Ascending aorta (tissue), 2 donors: ENCODE measurements at regions not wholly inside any gene's neighbourhood (a gene's known extent, or its start where the extent isn't known, plus 50 kb on each side); places are given as distances from the start of the nearest gene placed in this dataset.

ENCODE experiments used
- DNase-seq, 2 donors: peaks; one replicate each; pipeline ENCODE4 v3.0.0-alpha.2; 2019; ENCODE audit warnings: low spot score in 2 of 2
- H3K27ac ChIP-seq, 2 donors: fragments of 200-600 bp; sonication (generic); one replicate each; pipeline ENCODE4 v1.5.1; 2016 to 2017; ENCODE audit warnings: mild to moderate bottlenecking in 1 of 2
- H3K27me3 ChIP-seq: fragments of 200-600 bp; sonication (generic); one replicate; pipeline ENCODE4 v1.5.1; 2017
- H3K36me3 ChIP-seq, 2 donors: fragments of 200-600 bp; sonication (generic); one replicate each; pipeline ENCODE4 v1.5.1; 2016
- H3K4me1 ChIP-seq, 2 donors: fragments of 200-600 bp; sonication (generic); one replicate each; pipeline ENCODE4 v1.5.1; 2016 to 2017; ENCODE audit warnings: mild to moderate bottlenecking in 1 of 2
- H3K4me3 ChIP-seq, 2 donors: fragments of 200-600 bp; sonication (generic); one replicate each; pipeline ENCODE4 v1.5.1; 2016 to 2017; ENCODE audit warnings: mild to moderate bottlenecking in 1 of 2
- H3K9me3 ChIP-seq, 2 donors: fragments of 200-600 bp; sonication (generic); one replicate each; pipeline ENCODE4 v1.5.1; 2016
- intact Hi-C: fragments of 100-400 bp; cut with DNase I; formaldehyde crosslinking; loops from one replicate; pipeline ENCODE4 v1.15.1; 2023
- TF ChIP-seq, protein P1 (sequence below), 3 experiments: fragments of 200-600 bp in 2 of 3; fragments of 450-650 bp in 1 of 3; sonication (generic) in 2 of 3; IDR thresholded peaks; one replicate each; pipeline ENCODE4 v1.5.1; 2016 to 2019; ENCODE audit warnings: antibody characterized with exemption in 3 of 3, mild to moderate bottlenecking in 1 of 3, moderate library complexity in 1 of 3

DNA sequence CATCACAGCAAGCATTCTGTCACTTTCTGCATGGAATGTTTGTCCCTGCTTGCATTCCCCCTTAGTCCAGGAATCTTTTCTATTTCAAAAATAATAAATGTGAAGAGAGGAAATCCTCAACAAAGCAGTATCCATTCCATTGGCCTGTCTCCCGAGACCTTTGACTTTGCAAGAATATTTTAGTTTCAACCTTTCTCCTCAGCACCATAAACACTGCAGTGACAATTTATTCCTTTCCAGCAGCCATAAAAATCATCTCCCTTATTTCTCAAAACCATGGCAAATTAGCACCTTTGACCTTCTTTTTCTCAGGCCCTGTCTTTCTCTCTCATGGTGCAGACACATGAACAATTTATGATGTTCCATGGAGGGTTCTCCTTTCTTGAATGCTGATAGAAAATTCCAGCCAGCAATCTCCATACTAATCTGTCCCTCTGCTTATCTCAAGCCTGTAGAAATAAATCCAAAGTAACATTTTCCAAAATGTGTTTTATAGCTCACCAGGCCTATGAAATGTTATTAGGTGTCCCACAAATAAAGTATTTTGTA, 352.1 kb upstream of the CCL2 start:
- Histone ChIP-seq H3K36me3 (no peaks in the 10 kb centered on the region), H3K9me3 (no peaks in the 10 kb centered on the region), H3K27ac (no peak overlapping the region), H3K4me3 (no peak overlapping the region), H3K27me3 (no peaks in the 10 kb centered on the region), H3K4me1 (no peaks in the 10 kb centered on the region)
- TF ChIP-seq, protein P1, sequence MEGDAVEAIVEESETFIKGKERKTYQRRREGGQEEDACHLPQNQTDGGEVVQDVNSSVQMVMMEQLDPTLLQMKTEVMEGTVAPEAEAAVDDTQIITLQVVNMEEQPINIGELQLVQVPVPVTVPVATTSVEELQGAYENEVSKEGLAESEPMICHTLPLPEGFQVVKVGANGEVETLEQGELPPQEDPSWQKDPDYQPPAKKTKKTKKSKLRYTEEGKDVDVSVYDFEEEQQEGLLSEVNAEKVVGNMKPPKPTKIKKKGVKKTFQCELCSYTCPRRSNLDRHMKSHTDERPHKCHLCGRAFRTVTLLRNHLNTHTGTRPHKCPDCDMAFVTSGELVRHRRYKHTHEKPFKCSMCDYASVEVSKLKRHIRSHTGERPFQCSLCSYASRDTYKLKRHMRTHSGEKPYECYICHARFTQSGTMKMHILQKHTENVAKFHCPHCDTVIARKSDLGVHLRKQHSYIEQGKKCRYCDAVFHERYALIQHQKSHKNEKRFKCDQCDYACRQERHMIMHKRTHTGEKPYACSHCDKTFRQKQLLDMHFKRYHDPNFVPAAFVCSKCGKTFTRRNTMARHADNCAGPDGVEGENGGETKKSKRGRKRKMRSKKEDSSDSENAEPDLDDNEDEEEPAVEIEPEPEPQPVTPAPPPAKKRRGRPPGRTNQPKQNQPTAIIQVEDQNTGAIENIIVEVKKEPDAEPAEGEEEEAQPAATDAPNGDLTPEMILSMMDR (IDR thresholded peaks at IDR 0.05), result no peak
- intact Hi-C loops, result no loop called here
- no peak for DNase-seq

DNA sequence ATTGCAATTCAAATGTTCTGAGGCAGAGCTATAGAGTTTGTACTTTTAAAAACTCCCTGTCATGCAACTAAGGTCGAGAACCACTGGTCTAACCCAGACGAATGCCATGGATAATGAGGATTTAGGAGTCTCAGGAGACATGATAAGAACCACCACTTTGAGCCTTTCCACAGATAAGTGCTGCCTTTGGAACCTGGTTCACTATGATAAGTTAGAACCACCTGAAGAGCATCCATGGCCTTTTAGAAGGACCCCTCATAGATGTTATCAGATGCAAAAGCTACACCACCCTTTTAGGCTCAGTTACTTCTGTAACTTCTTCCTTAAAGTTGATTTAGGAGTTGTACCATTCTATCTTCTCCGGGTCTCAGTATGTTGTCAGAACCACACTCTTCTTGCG, 350.6 kb upstream of the CCL2 start:
- Histone ChIP-seq H3K9me3 (no peaks in the 10 kb centered on the region), H3K4me3 (no peak overlapping the region), H3K36me3 (no peaks in the 10 kb centered on the region), H3K27ac (no peak overlapping the region), H3K27me3 (no peaks in the 10 kb centered on the region), H3K4me1 (no peaks in the 10 kb centered on the region)
- intact Hi-C loops, result no loop called here
- no peak for DNase-seq
- TF ChIP-seq, protein P1 (IDR thresholded peaks at IDR 0.05), result no peak

DNA sequence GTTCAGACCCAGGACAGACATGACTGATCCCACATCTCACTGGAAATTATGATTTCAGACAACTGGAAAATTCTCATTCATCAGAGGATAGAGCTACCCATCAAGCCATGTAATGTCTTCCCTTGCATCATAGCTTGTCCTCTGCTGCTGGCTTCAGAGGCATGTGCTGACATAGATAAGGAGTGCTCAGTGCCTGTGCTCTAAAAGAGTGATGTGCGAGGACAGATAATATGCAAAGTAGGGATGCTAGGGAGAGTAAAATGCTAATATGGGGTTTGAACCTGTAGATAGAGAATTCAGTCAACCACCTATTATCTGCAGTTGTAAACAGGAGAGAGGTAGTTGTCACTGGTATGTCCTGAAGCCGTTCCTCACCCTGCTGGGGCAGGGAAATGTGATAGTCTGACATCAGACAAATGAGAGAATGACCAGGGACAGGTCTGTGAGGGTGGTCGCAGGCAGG, 349.7 kb upstream of the CCL2 start:
- H3K4me3 ChIP-seq, result no peak overlapping the region
- no peaks in the 10 kb centered on the region for H3K36me3 ChIP-seq
- H3K27ac ChIP-seq, result no peak overlapping the region
- H3K9me3 ChIP-seq, result no peaks in the 10 kb centered on the region
- no peaks in the 10 kb centered on the region for H3K27me3 ChIP-seq
- intact Hi-C loops, result no loop called here
- DNase-seq, result no peak
- H3K4me1 ChIP-seq, result no peaks in the 10 kb centered on the region
- TF ChIP-seq, protein P1 (IDR thresholded peaks at IDR 0.05), result no peak

DNA sequence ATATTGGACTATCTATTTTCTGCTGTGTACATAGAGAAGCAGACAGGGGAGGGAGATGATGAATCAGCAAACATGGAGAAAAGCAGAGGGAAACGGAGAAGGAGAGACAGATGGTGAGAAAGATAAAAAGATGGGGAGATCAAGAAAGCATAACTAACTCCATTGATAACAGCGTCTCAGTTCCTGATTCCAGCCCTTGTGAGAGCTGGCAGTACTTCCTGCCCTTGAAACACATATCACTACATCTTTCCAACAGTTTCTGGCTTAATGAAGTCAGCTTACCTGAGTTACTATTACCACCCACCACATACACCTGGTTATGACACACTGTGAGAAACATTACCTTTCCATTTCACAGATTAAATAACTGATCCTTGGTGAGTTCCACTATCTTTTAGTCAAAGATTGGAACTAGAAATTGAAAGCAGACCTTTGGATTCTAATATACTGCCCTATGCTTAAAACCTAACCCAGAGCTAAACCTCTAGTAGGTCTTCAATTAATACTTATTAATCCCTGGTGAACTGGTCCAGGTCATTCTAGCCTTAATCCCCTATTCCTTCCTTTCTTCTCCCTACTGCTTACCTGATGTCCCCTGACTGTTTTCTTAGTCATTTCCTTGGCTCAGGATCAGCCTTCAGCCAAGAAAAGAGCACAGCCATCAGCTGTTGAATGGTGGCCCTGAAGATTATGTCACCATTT, 346.6 kb upstream of the CCL2 start:
- DNase-seq, result no peak
- H3K4me1 ChIP-seq, result no peaks in the 10 kb centered on the region
- no peaks in the 10 kb centered on the region for H3K27me3 ChIP-seq
- no peak overlapping the region for H3K27ac ChIP-seq
- intact Hi-C loops, result no loop called here
- H3K9me3 ChIP-seq, result no peaks in the 10 kb centered on the region
- no peak overlapping the region for H3K4me3 ChIP-seq
- H3K36me3 ChIP-seq, result no peaks in the 10 kb centered on the region
- TF ChIP-seq, protein P1 (IDR thresholded peaks at IDR 0.05), result no peak

DNA sequence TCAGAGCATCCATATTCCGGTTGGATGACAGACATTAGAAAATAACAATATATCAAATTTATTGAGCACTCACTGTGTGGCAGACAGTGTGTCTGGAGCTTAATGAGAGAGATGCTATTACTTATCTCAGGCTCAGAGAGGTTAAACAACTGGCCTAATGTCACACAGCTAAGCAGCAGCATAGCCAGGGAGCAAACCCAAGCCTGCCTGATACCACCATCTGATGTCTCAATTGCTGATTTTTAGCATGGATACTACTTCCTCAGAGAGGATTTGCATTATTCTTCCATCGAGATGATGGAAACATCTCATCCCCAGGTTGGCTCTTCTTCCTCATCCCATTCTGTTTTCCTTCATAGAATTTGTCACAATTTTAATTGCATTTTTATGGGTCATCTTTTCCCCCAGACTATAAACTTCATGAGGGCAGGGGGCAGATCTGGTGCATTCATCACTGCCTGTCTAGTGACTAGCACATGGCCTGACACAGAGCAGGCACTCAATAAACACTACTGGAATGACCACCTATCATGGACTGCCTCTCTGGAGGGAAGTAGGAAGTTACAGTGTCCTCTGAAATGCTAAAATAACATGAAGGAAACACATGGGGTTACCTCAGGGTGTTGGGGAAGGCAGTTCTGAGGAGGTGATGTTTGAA, 344.8 kb upstream of the CCL2 start:
- TF ChIP-seq, protein P1 (IDR thresholded peaks at IDR 0.05), result no peak
- H3K4me3 ChIP-seq, result no peak overlapping the region
- intact Hi-C loops, result no loop called here
- H3K27ac ChIP-seq, result no peak overlapping the region
- H3K27me3 ChIP-seq, result no peaks in the 10 kb centered on the region
- H3K9me3 ChIP-seq, result no peaks in the 10 kb centered on the region
- no peaks in the 10 kb centered on the region for H3K36me3 ChIP-seq
- no peaks in the 10 kb centered on the region for H3K4me1 ChIP-seq
- DNase-seq, result no peak
